SJSA1 (cell line): ENCODE measurements at regions not wholly inside any gene's neighbourhood (a gene's known extent, or its start where the extent isn't known, plus 50 kb on each side); places are given as distances from the start of the nearest gene placed in this dataset.
"Not testable (repeated sequence)": the region's sequence is repeated elsewhere in the genome, so short reads cannot be mapped to it uniquely, and the experiment has no call there.

ENCODE experiments used
- DNase-seq, 2 experiments: peaks; one replicate each; pipeline ENCODE4 v3.0.0-alpha.2; 2015 to 2020; ENCODE audit warnings: low spot score in 2 of 2, low read depth in 1 of 2
- H3K27ac ChIP-seq: fragments of 250-450 bp; sonication (Bioruptor Pico); 2 replicates; pipeline ENCODE4 v1.5.1; 2020; ENCODE audit warnings: mild to moderate bottlenecking, moderate library complexity
- H3K27me3 ChIP-seq: fragments of 250-450 bp; sonication (Bioruptor Pico); replicated peaks from 2 replicates; pipeline ENCODE4 v1.5.1; 2020; ENCODE audit warnings: mild to moderate bottlenecking, moderate library complexity
- H3K36me3 ChIP-seq: fragments of 250-450 bp; sonication (Bioruptor Pico); 2 replicates; pipeline ENCODE4 v1.5.1; 2020; ENCODE audit warnings: mild to moderate bottlenecking
- H3K4me1 ChIP-seq: fragments of 250-450 bp; sonication (Bioruptor Pico); replicated peaks from 2 replicates; pipeline ENCODE4 v1.6.1; 2021; ENCODE audit warnings: mild to moderate bottlenecking
- H3K4me3 ChIP-seq: fragments of 250-450 bp; sonication (Bioruptor Pico); 2 replicates; pipeline ENCODE4 v1.5.1; 2020; ENCODE audit warnings: mild to moderate bottlenecking
- H3K9me3 ChIP-seq: fragments of 250-450 bp; sonication (Bioruptor Pico); replicated peaks from 2 replicates; pipeline ENCODE4 v1.5.1; 2020; ENCODE audit warnings: mild to moderate bottlenecking

DNA sequence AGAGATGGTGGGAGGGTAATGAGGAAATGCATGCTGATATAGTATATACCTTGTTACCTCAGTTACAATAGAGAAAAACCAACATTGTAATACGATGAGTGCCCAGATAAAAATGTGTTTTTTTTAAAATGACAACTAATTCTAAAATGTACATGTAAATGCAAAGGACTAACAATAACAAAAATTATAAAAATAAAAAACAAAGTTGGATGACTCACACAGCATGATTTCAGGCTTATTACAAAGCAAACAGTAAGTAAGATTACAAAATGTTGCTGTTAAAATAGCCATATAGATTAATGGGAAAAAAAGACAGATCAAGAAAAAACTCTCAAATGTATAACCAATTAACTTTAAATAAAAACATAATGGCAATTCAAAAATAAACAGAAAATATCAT, 1099.4 kb downstream of the FSCB start:
- Histone ChIP-seq H3K4me1 (no peaks in the 10 kb centered on the region), H3K27ac (no peak overlapping the region), H3K4me3 (no peak overlapping the region), H3K27me3 (no peaks in the 10 kb centered on the region), H3K9me3 (no peaks in the 10 kb centered on the region; the same call in 1 of the 2 replicates), H3K36me3 (no peaks in the 10 kb centered on the region)
- no peak for DNase-seq

DNA sequence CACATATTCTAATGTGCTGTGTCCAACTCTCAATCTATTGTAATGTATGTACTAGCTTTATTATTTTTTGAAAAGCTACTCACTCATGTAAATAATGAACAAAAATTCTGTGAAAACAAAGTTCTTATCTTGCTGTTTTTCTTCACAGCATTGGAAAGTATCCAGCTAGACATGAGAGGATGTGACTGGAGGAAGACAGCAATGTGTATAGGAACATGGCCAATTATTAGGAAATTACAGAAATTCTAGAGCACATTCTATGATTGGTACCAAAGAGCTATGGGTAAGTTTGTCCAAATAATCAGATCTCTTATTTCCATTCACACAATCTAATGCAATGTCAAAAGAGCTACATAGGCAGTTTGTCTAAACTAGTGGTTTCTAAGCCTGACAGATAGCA, 1100.2 kb downstream of the FSCB start:
- DNase-seq = no peak
- no peaks in the 10 kb centered on the region for H3K36me3 ChIP-seq
- no peak overlapping the region for H3K27ac ChIP-seq
- H3K4me1 ChIP-seq = no peaks in the 10 kb centered on the region
- H3K4me3 ChIP-seq = no peak overlapping the region
- H3K9me3 ChIP-seq = no peaks in the 10 kb centered on the region; the same call in 1 of the 2 replicates
- H3K27me3 ChIP-seq = no peaks in the 10 kb centered on the region

DNA sequence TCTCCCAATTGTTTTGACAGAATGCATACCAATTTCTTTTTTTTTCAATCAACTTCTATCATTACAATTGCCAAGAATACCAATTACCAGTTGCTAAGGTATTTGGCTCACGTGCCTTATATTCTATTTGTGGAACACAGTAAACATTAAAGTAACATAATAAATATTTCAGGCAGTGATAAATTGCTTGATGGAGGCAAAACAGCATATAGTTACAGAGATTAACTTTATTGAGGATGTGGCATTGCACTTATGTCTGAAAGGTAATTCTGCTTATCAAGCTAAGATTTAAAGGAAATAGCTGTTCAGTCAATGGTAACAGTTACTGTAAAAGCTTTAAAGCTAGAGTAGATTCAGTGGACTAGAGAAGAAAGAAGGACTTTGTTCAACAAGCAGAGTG, 1107.8 kb downstream of the FSCB start:
- Histone ChIP-seq H3K27ac (no peak overlapping the region), H3K4me3 (no peak overlapping the region), H3K9me3 (no peaks in the 10 kb centered on the region; the same call in 1 of the 2 replicates), H3K4me1 (no peaks in the 10 kb centered on the region), H3K36me3 (no peaks in the 10 kb centered on the region), H3K27me3 (no peaks in the 10 kb centered on the region)
- no peak for DNase-seq

DNA sequence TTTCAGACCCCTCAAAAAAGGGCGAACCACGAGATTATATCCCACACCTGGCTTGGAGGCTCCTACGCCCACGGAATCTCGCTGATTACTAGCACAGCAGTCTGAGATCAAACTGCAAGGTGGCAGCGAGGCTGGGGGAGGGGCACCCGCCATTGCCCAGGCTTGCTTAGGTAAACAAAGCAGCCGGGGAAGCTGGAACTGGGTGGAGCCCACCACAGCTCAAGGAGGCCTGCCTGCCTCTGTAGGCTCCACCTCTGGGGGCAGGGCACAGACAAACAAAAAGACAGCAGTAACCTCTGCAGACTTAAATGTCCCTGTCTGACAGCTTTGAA, 1136.6 kb downstream of the FSCB start:
- not testable (repeated sequence) for H3K36me3 ChIP-seq, H3K9me3 ChIP-seq, H3K4me1 ChIP-seq, H3K4me3 ChIP-seq, DNase-seq, H3K27ac ChIP-seq, H3K27me3 ChIP-seq

DNA sequence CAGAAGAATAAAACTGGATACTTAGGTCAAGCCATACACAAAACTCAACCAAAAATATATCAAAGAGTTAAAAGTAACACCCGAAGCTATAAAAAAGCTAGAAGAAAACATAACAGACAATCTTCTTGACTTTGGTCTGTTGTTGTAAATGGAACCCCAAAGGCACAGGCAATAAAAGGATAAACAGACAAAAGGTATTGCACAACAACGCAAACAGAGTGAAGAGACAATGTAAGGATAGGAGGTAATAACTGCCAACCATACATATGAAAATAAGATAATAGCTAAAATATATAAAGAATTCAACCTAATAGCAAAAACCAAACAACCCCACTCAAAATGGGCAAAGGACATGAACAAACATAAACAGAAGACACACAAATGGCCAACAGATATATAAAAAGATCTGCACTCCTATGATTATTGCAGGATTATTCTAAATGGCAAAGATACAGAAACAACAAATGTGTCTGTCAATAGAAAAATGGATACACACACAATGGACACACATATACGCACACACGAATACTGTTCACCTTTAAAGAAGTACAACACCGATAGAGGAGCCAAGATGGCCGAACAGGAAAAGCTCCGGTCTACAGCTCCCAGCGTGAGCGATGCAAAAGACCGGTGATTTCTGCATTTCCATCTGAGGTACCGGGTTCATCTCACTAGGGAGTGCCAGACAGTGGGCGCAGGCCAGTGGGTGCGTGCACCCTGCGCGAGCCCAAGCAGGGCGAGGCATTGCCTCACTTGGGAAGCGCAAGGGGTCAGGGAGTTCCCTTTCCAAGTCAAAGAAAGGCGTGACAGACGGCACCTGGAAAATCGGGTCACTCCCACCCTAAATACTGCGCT, 1137.1 kb downstream of the FSCB start:
- H3K9me3 ChIP-seq = no peaks in the 10 kb centered on the region
- H3K27me3 ChIP-seq = no peaks in the 10 kb centered on the region
- no peaks in the 10 kb centered on the region for H3K36me3 ChIP-seq
- DNase-seq = no peak
- no peak overlapping the region for H3K27ac ChIP-seq
- no peaks in the 10 kb centered on the region for H3K4me1 ChIP-seq
- no peak overlapping the region for H3K4me3 ChIP-seq

DNA sequence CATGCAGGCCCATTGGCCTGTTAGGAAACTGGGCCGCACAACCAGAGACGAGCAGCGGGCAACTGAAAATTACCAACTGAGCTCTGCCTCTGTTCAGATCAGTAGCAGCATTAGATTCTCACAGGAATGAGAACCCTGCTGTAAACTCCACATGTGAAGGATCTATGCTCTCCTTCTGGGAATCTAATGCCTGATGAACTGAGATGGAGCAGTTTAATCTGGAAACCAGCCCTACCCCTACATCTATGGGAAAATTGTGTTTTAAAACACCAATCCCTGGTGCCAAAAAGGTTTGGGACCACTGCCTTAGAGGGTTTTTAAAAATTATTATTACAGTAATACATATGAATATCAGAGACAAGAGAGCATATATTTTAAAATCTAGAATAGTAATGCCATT, 1144.5 kb downstream of the FSCB start:
- no peaks in the 10 kb centered on the region for H3K9me3 ChIP-seq
- DNase-seq = no peak
- H3K4me3 ChIP-seq = no peak overlapping the region
- H3K4me1 ChIP-seq = no peaks in the 10 kb centered on the region
- H3K36me3 ChIP-seq = no peaks in the 10 kb centered on the region
- no peaks in the 10 kb centered on the region for H3K27me3 ChIP-seq
- H3K27ac ChIP-seq = no peak overlapping the region

DNA sequence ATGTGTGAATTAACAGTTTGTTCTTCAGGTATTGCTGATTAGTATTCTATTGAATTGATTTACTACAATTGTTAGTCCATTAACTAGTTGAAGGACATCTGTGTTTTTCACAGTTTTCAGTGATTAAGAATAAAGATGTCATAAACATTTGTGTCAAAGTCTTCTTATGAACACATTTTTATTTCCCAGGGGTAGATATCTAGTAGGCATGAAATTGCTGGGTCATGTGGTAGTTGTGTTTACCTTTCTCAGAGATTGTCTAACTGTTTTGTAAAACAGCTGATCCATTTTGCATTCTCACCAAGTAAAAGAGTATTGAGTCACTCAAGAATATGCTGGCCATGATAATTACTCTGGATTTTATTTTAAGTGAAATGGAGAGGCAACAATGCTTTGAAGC, 1145.3 kb downstream of the FSCB start:
- no peak overlapping the region for H3K27ac ChIP-seq

DNA sequence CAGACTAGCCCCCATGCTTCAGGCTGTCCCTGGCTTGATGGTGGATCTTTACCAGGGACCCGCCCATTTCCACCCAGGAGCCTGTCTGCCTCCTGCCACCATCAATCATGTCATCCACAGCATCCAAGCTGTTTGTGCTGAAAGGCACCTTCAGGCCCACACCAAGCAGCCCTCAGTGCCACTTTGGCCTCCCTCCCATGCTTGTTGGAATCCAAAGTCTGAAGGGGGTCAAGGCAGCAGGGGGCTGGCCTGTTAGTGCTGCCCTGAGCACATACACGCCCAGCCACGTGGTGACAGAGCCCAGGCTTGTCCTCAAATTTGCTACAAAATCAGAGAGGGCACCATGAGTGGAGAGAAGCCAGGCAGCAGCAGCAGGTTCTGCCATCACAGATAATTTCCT, 1146.8 kb downstream of the FSCB start:
- Histone ChIP-seq H3K27me3 (no peaks in the 10 kb centered on the region), H3K4me1 (no peaks in the 10 kb centered on the region), H3K4me3 (no peak overlapping the region), H3K9me3 (0 out of 2 replicates have a peak, but pooled peaks cover 7% of the 10 kb centered on the region), H3K27ac (no peak overlapping the region), H3K36me3 (no peaks in the 10 kb centered on the region)
- DNase-seq = no peak

More for the DNA sequence above, 1145.3 kb downstream of the FSCB start:
- Histone ChIP-seq H3K36me3 (no peaks in the 10 kb centered on the region), H3K27me3 (no peaks in the 10 kb centered on the region), H3K9me3 (0 out of 2 replicates have a peak, but pooled peaks cover 2% of the 10 kb centered on the region), H3K4me1 (no peaks in the 10 kb centered on the region), H3K4me3 (no peak overlapping the region)
- no peak for DNase-seq

DNA sequence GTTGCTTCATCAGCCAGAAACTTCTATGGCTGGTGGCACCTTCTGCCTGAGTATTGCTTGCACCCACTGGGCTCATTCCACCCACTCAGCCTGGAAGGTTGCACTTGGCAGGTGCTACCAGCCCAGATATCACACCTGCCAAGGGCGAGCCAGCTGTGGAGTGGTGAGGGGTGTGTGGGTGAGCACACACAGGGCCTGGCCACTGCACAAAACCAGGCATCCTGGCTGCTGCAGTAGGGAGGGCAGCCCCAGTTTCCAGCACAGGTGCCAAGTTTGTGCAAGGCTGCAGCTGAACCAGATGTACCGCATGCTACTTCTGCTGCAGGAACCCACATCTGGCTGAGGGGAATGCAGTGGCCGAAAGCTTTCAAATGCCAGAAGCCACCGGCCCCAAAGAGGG, 1147.8 kb downstream of the FSCB start:
- Histone ChIP-seq H3K36me3 (no peaks in the 10 kb centered on the region), H3K4me1 (no peaks in the 10 kb centered on the region), H3K9me3 (0 out of 2 replicates have a peak, but pooled peaks cover 7% of the 10 kb centered on the region), H3K27me3 (no peaks in the 10 kb centered on the region), H3K27ac (no peak overlapping the region), H3K4me3 (no peak overlapping the region)
- DNase-seq = no peak

DNA sequence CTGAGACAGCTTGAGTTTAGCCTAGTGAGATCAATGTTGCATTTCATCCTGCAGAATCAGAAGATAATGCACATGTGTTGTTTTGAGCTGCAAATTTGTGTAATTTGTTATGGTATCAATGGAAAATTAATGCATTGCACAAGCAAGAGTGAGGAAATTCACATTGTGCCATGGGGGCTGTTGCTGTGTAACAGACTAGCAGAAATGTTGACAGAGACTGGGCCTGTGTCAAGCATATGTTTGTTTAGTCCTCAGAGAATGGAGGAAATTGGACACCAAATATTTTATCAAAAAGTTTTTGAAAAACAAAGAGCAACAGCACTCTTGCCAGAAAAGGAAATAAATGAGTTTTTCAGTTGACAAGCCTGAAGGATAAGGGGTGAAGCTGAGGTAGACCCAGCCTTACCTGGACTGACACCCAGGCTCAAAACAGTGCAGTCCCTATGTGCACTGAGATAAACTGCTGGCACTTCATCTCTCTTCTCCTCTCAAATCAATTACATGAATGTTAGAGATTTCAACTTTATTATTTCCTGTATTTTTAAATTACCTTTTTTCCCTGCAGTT, 1150.0 kb downstream of the FSCB start:
- Histone ChIP-seq H3K36me3 (no peaks in the 10 kb centered on the region), H3K4me3 (no peak overlapping the region), H3K9me3 (0 out of 2 replicates have a peak, but pooled peaks cover 7% of the 10 kb centered on the region), H3K4me1 (no peaks in the 10 kb centered on the region), H3K27me3 (no peaks in the 10 kb centered on the region), H3K27ac (no peak overlapping the region)
- no peak for DNase-seq

DNA sequence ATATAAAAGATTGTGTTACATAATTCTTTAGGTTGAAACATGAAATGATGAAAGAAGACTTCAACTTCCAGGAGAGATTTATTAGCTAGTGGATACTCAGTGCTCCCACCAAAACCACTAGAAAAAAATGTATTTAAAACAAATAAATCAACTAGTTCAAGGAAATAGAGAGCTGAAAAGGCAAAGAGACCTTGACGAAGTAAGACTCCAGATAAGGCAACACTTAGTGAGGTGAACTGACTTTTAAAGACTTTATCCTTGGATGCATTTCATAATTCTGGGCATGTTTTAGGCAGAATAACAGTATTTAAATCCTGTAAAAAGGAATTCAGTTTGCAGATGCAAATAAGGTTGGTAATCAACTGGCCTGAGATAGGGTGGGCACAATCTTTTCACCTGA, 1150.7 kb downstream of the FSCB start:
- Histone ChIP-seq H3K27me3 (no peaks in the 10 kb centered on the region), H3K4me1 (no peaks in the 10 kb centered on the region), H3K9me3 (0 out of 2 replicates have a peak, but pooled peaks cover 7% of the 10 kb centered on the region), H3K4me3 (no peak overlapping the region), H3K36me3 (no peaks in the 10 kb centered on the region), H3K27ac (no peak overlapping the region)
- no peak for DNase-seq

DNA sequence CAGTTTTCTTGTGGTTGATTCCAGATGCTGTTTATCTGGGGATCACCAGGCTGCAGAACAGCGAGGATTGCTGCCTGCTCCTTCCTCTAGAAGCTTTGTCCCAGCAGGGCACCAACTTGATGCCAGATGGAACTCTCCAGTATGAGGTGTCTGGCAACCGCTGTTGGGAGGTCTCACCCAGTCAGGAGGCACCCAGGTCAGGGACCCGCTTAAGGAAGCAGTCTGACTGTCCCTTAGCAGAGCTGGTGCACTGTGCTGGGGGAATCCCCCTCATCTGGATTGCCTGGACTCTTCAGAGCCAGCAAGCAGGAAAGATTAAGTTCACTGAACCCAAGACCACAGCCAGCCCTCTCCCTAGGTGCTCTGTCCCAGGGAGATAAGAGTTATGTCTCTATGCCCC, 1165.2 kb downstream of the FSCB start:
- no peaks in the 10 kb centered on the region for H3K9me3 ChIP-seq
- no peaks in the 10 kb centered on the region for H3K36me3 ChIP-seq
- no peaks in the 10 kb centered on the region for H3K27me3 ChIP-seq
- no peak overlapping the region for H3K27ac ChIP-seq
- no peak for DNase-seq
- H3K4me3 ChIP-seq = no peak overlapping the region
- H3K4me1 ChIP-seq = no peaks in the 10 kb centered on the region

DNA sequence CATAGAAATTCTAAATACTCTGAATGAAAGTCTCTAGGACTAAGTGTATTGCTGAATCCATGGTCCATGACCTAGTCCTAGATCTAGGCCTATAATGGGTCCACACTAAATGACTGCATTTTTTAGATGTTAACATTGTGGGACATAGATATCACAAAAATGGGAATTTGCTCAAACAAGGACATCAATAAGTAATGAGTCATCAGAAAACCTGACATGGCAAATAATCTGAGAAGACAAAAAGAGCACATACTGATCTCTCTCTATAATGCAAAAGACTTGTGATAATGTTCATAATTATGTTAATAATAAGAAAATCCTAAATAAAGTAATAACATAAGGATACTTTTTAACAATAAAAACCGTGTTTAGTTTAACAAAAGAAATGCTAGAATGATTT, 1168.4 kb downstream of the FSCB start:
- Histone ChIP-seq H3K4me1 (no peaks in the 10 kb centered on the region), H3K36me3 (no peaks in the 10 kb centered on the region), H3K27me3 (no peaks in the 10 kb centered on the region), H3K27ac (no peak overlapping the region), H3K9me3 (no peaks in the 10 kb centered on the region; the same call in 1 of the 2 replicates), H3K4me3 (no peak overlapping the region)
- no peak for DNase-seq

DNA sequence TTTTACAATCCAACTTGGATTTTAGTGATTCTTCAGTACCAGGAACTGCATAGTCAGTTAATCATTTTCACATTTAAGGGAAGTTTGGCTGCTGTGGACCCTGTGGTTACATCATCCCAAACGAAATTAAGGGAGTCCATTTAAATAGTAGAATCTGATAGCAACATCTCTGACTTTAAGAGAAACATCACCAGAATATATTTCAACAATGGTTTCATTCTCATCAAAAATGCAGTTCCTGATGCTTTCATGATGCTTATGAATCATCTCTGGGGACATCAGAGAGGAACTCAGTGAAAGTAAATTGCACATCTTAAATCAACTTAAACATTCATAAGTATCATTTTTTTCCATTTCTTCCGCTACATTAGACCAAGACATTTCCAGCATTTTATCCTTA, 1170.7 kb downstream of the FSCB start:
- no peaks in the 10 kb centered on the region; the same call in 1 of the 2 replicates for H3K9me3 ChIP-seq
- H3K27me3 ChIP-seq = no peaks in the 10 kb centered on the region
- H3K4me1 ChIP-seq = no peaks in the 10 kb centered on the region
- H3K36me3 ChIP-seq = no peaks in the 10 kb centered on the region
- no peak for DNase-seq
- no peak overlapping the region for H3K4me3 ChIP-seq
- no peak overlapping the region for H3K27ac ChIP-seq
